Stomach (tissue), 8 donors: ENCODE measurements at regions not wholly inside any gene's neighbourhood (a gene's known extent, or its start where the extent isn't known, plus 50 kb on each side); places are given as distances from the start of the nearest gene placed in this dataset.
"Not testable (repeated sequence)": the region's sequence is repeated elsewhere in the genome, so short reads cannot be mapped to it uniquely, and the experiment has no call there.

ENCODE experiments used
- DNase-seq, 2 donors: peaks; one replicate each; pipeline versions ENCODE4 v3.0.0 to v3.0.0-alpha.2; 2013 to 2019
- H3K27ac ChIP-seq, 5 donors: fragments of 200-600 bp in 4 of 5; sonication (generic) in 4 of 5; one replicate each; pipeline ENCODE4 v1.5.1; 2013 to 2019; ENCODE audit warnings: mild to moderate bottlenecking in 1 of 5, moderate library complexity in 1 of 5
- H3K27me3 ChIP-seq, 3 donors: fragments of 200-600 bp; sonication (generic); one replicate each; pipeline ENCODE4 v1.5.1; 2017 to 2019; ENCODE audit warnings: mixed run types in 1 of 3
- H3K36me3 ChIP-seq, 4 donors: fragments of 200-600 bp; sonication (generic); 1 replicate in 3 of 4; 2 replicates in 1 of 4; pipeline ENCODE4 v1.5.1; 2016 to 2019
- H3K4me1 ChIP-seq, 4 donors: fragments of 200-600 bp; sonication (generic); one replicate each; pipeline ENCODE4 v1.5.1; 2016 to 2019
- H3K4me3 ChIP-seq, 4 donors: fragments of 200-600 bp; sonication (generic) in 3 of 4; one replicate each; pipeline ENCODE4 v1.5.1; 2016 to 2019; ENCODE audit warnings: mild to moderate bottlenecking in 1 of 4
- H3K9me3 ChIP-seq, 4 donors: fragments of 200-600 bp; sonication (generic); one replicate each; pipeline ENCODE4 v1.5.1; 2016 to 2019
- CTCF ChIP-seq, 7 experiments: fragments of 450-650 bp in 4 of 7; fragments of 200-600 bp in 3 of 7; sonication (generic) in 3 of 7; IDR thresholded peaks; one replicate each; pipeline ENCODE4 v1.5.1; 2016 to 2019; ENCODE audit warnings: antibody characterized with exemption in 7 of 7, control low read depth in 2 of 7, mild to moderate bottlenecking in 1 of 7
- EP300 ChIP-seq: sonication (generic); formaldehyde crosslinking; IDR thresholded peaks from one replicate; pipeline ENCODE4 v1.6.1; 2017; ENCODE audit warnings: antibody characterized with exemption
- POLR2A ChIP-seq, 4 donors: fragments of 450-650 bp; IDR thresholded peaks; one replicate each; pipeline ENCODE4 v1.6.1; 2016; ENCODE audit warnings: antibody characterized with exemption in 4 of 4, control low read depth in 2 of 4, mild to moderate bottlenecking in 1 of 4, moderate library complexity in 1 of 4
- POLR2AphosphoS5 ChIP-seq, 3 donors: sonication (generic); formaldehyde crosslinking; IDR thresholded peaks; one replicate each; pipeline ENCODE4 v1.6.1; 2016; ENCODE audit warnings: antibody characterized with exemption in 3 of 3
- WGBS, 5 donors: extraction: QIAGEN DNeasy Blood & Tissue Kit in 3 of 5; methylation state at CpG; one replicate each; pipeline versions ENCODE4 v1.1.5 to v1.1.7; 2013 to 2018; 5-methylcytosine and 5-hydroxymethylcytosine counted together
- intact Hi-C: fragments of 100-400 bp; cut with DNase I; formaldehyde crosslinking; loops from one replicate; pipeline ENCODE4 v1.15.1; 2023; ENCODE audit warnings: low total_unique reads
- donor health status: healthy with polysubstance abuse.
- donor health status: Bipolar disorder and iron deficiency.
- donor health status: healthy.

GRCh38 chr4:117157360-117157759 lies 72.0 kb upstream of the TRAM1L1 start:
- DNase-seq: no peak
- H3K9me3 ChIP-seq: no peaks in the 10 kb centered on the region
- no peak overlapping the region for H3K4me3 ChIP-seq
- TF ChIP-seq CTCF (IDR thresholded peaks at IDR 0.05) (no peak), EP300 (no peak), POLR2A (IDR thresholded peaks at IDR 0.05) (no peak), POLR2AphosphoS5 (IDR thresholded peaks at IDR 0.05) (no peak)
- intact Hi-C loops: no loop called here
- no peak overlapping the region for H3K27ac ChIP-seq
- H3K36me3 ChIP-seq: no peaks in the 10 kb centered on the region
- H3K4me1 ChIP-seq: no peaks in the 10 kb centered on the region
- no peaks in the 10 kb centered on the region for H3K27me3 ChIP-seq

DNA sequence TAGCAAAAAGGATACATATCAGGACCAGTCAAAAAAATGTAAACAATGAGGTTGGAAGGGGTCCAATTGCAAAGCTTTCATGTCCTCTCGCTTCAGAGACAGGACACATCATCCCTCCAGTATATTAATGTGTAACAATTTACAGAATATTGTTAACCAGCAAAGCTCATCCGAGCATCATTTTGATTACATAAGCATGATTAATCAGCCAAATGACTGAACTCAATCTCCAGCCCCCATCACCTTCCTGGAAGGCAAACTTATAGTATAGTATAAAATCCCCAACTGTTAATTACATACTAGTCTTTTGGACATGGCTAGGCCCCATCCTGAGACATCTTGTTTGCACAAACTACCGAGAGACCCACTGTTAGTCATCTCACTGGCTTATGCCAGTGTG lies 77.6 kb upstream of the TRAM1L1 start:
- H3K27me3 ChIP-seq: no peaks in the 10 kb centered on the region
- H3K4me3 ChIP-seq: no peak overlapping the region
- no peaks in the 10 kb centered on the region for H3K9me3 ChIP-seq
- H3K36me3 ChIP-seq: no peaks in the 10 kb centered on the region
- no peak overlapping the region for H3K27ac ChIP-seq
- no peaks in the 10 kb centered on the region for H3K4me1 ChIP-seq
- WGBS, 5 donors: 74 to 81% (median 77%) methylated on average over 3 of the region's 3 CpGs
- TF ChIP-seq POLR2A (IDR thresholded peaks at IDR 0.05): no peak
- no peak for TF ChIP-seq EP300
- TF ChIP-seq POLR2AphosphoS5 (IDR thresholded peaks at IDR 0.05): no peak
- no peak for TF ChIP-seq CTCF (IDR thresholded peaks at IDR 0.05)
- no peak for DNase-seq
- intact Hi-C loops: no loop called here

DNA sequence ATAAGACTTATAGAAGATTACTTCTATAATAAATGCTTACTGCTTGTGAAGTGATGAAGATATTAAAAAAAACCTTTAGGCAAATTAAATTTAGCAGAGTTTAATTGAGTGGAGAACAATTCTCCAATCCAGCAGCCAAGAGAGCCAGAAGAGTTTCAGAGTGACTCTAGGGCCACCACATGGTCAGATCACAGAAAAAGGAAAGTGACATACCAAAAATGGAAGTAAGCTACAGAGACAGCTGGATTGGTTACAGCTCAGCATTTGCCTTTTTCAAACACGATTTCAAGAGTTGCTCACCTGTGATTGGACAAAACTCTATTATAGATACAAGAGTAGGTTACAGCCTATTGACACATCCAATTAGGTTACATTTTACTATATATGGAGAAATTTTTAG lies 79.0 kb upstream of the TRAM1L1 start:
- TF ChIP-seq CTCF (IDR thresholded peaks at IDR 0.05) (no peak), EP300 (no peak), POLR2A (IDR thresholded peaks at IDR 0.05) (no peak), POLR2AphosphoS5 (IDR thresholded peaks at IDR 0.05) (no peak)
- WGBS, 5 donors: 37 to 59% (median 50%) methylated on average over 1 of the region's 1 CpG
- intact Hi-C loops: no loop called here
- no peak overlapping the region for H3K4me3 ChIP-seq
- H3K9me3 ChIP-seq: no peaks in the 10 kb centered on the region
- H3K27ac ChIP-seq: no peak overlapping the region
- H3K4me1 ChIP-seq: no peaks in the 10 kb centered on the region
- no peak for DNase-seq
- H3K36me3 ChIP-seq: no peaks in the 10 kb centered on the region
- H3K27me3 ChIP-seq: no peaks in the 10 kb centered on the region

DNA sequence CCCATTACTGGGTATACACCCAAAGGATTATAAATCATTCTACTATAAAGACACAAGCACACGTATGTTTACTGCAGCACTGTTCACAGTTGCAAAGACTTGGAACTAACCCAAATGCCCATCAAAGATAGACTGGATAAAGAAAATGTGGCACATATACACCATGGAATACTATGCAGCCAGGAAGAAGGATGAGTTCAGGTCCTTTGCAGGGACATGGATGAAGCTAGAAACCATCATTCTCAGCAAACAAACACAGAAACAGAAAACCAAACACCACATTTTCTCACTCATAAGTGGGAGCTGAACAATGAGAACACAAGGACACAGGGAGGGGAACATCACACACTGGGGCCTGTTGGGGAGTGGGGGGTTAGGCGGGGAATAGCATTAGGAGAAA lies 90.0 kb upstream of the TRAM1L1 start:
- 89 to 94% (median 93%) methylated on average over 2 of the region's 2 CpGs for WGBS, 5 donors
- not testable (repeated sequence) for H3K36me3 ChIP-seq

DNA sequence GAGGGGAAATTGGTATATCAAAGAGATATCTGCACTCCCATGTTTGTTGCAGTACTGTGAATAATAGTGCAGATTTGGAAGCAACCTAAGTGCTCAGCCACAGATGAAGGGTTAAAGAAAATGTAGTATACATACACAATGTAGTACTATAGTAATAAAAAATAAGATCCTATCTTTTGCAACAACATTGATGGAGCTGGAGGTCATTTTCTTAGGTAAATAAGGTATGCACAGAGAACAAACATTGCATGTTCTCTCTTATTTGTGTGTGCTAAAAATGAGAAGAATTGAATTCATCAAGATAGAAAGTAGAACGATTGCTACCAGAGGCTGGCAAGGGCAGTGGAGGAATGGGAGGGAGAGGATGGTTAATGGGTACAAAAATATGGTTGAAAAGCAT lies 117.9 kb upstream of the TRAM1L1 start:
- Histone ChIP-seq H3K27me3 (no peaks in the 10 kb centered on the region), H3K4me1 (no peaks in the 10 kb centered on the region), H3K4me3 (no peak overlapping the region), H3K36me3 (no peaks in the 10 kb centered on the region), H3K27ac (no peak overlapping the region), H3K9me3 (no peaks in the 10 kb centered on the region)
- DNase-seq: no peak
- intact Hi-C loops: no loop called here
- WGBS, 5 donors: 41 to 77% (median 55%) methylated on average over 1 of the region's 1 CpG
- TF ChIP-seq EP300 (no peak), CTCF (IDR thresholded peaks at IDR 0.05) (no peak), POLR2A (IDR thresholded peaks at IDR 0.05) (no peak), POLR2AphosphoS5 (IDR thresholded peaks at IDR 0.05) (no peak)

More for the DNA sequence above, 90.0 kb upstream of the TRAM1L1 start:
- H3K27ac ChIP-seq, DNase-seq, H3K4me3 ChIP-seq, H3K4me1 ChIP-seq, H3K9me3 ChIP-seq, H3K27me3 ChIP-seq, intact Hi-C loops: not testable (repeated sequence)
